CD14-positive monocyte (primary cell): ENCODE measurements at regions not wholly inside any gene's neighbourhood (a gene's known extent, or its start where the extent isn't known, plus 50 kb on each side); places are given as distances from the start of the nearest gene placed in this dataset.

Experiments used
- DNase-seq, 3 donors: peaks; one replicate each; pipeline ENCODE4 v3.0.0-alpha.2; 2011 to 2022
- H2AFZ ChIP-seq: 2 replicates; pipeline ENCODE4 v1.6.0; 2012; ENCODE audit warnings: mild to moderate bottlenecking, low read depth, low read length, inconsistent platforms; ENCODE audit not compliant: insufficient read depth, poor library complexity, severe bottlenecking
- H3K27ac ChIP-seq, 2 donors: 1 replicate in 1 of 2; 2 replicates in 1 of 2; pipeline ENCODE4 v1.5.1; 2012 to 2013; ENCODE audit warnings: low read length in 2 of 2, control low read depth in 1 of 2, inconsistent platforms in 1 of 2, low read depth in 1 of 2, mild to moderate bottlenecking in 1 of 2
- H3K27me3 ChIP-seq, 2 donors: one replicate each; pipeline versions ENCODE4 v1.6.0 to v1.6.1; 2011 to 2013; ENCODE audit warnings: low read length in 2 of 2; ENCODE audit not compliant: control insufficient read depth in 2 of 2, insufficient read depth in 2 of 2
- H3K36me3 ChIP-seq, 2 donors: replicated peaks in 1 of 2; 1 replicate in 1 of 2; 2 replicates in 1 of 2; pipeline versions ENCODE4 v1.5.1 to v1.6.1; 2012 to 2013; ENCODE audit warnings: low read length in 2 of 2, control low read depth in 1 of 2, inconsistent platforms in 1 of 2, mild to moderate bottlenecking in 1 of 2; ENCODE audit not compliant: insufficient read depth in 2 of 2, control insufficient read depth in 1 of 2
- H3K4me1 ChIP-seq, 2 donors: 1 replicate in 1 of 2; 2 replicates in 1 of 2; pipeline versions ENCODE4 v1.5.1 to v1.6.1; 2012 to 2013; ENCODE audit warnings: low read length in 2 of 2, control low read depth in 1 of 2, inconsistent platforms in 1 of 2, mild to moderate bottlenecking in 1 of 2, moderate library complexity in 1 of 2; ENCODE audit not compliant: insufficient read depth in 2 of 2, control insufficient read depth in 1 of 2
- H3K4me2 ChIP-seq: replicated peaks from 2 replicates; pipeline ENCODE3; 2012; ENCODE audit warnings: low read length, moderate library complexity, mild to moderate bottlenecking; ENCODE audit not compliant: poor library complexity, severe bottlenecking; ENCODE audit errors: extremely low read depth
- H3K4me3 ChIP-seq, 3 experiments: fragments of 200-600 bp in 1 of 3; sonication (generic) in 1 of 3; replicated peaks in 1 of 3; 1 replicate in 2 of 3; 2 replicates in 1 of 3; pipeline ENCODE4 v1.5.1; 2011 to 2013; ENCODE audit warnings: low read length in 3 of 3, mild to moderate bottlenecking in 3 of 3, control low read depth in 2 of 3, low read depth in 2 of 3, inconsistent platforms in 1 of 3, moderate library complexity in 1 of 3
- H3K79me2 ChIP-seq: 2 replicates; pipeline ENCODE4 v1.6.0; 2012; ENCODE audit warnings: mild to moderate bottlenecking, control low read depth, inconsistent platforms, low read length, moderate library complexity; ENCODE audit not compliant: insufficient read depth
- H3K9ac ChIP-seq: 2 replicates; pipeline ENCODE4 v1.6.0; 2017; ENCODE audit warnings: low read length, mild to moderate bottlenecking; ENCODE audit not compliant: insufficient read depth, poor library complexity, severe bottlenecking
- H3K9me3 ChIP-seq, 2 donors: replicated peaks in 1 of 2; 1 replicate in 1 of 2; 2 replicates in 1 of 2; pipeline versions ENCODE4 v1.5.1 to v1.6.1; 2012 to 2013; ENCODE audit warnings: low read length in 2 of 2, control low read depth in 1 of 2; ENCODE audit not compliant: control insufficient read depth in 1 of 2, insufficient read depth in 1 of 2
- H4K20me1 ChIP-seq: 2 replicates; pipeline ENCODE4 v1.6.0; 2012; ENCODE audit warnings: mild to moderate bottlenecking, low read length, control low read depth, moderate library complexity; ENCODE audit not compliant: insufficient read depth
- H3K27ac Mint-ChIP-seq, 7 donors: one replicate each; pipeline ENCODE4 v1.8.0; 2020; ENCODE audit warnings: mild to moderate bottlenecking in 7 of 7, mixed read lengths in 7 of 7, moderate library complexity in 6 of 7, inconsistent platforms in 2 of 7
- H3K27me3 Mint-ChIP-seq, 3 donors: one replicate each; pipeline ENCODE4 v1.8.0; 2021 to 2022; ENCODE audit warnings: low read depth in 3 of 3, mild to moderate bottlenecking in 3 of 3, mixed read lengths in 3 of 3, moderate library complexity in 3 of 3, inconsistent platforms in 1 of 3
- H3K36me3 Mint-ChIP-seq, 2 donors: one replicate each; pipeline ENCODE4 v1.8.0; 2020; ENCODE audit warnings: mixed read lengths in 2 of 2, inconsistent platforms in 1 of 2, mild to moderate bottlenecking in 1 of 2
- H3K4me1 Mint-ChIP-seq: one replicate; pipeline ENCODE4 v1.8.0; 2020; ENCODE audit warnings: mild to moderate bottlenecking, mixed read lengths
- H3K4me3 Mint-ChIP-seq, 2 donors: one replicate each; pipeline ENCODE4 v1.8.0; 2020; ENCODE audit warnings: mild to moderate bottlenecking in 2 of 2, mixed read lengths in 2 of 2, moderate library complexity in 1 of 2
- H3K9me3 Mint-ChIP-seq, 7 donors: one replicate each; pipeline ENCODE4 v1.8.0; 2020 to 2022; ENCODE audit warnings: mixed read lengths in 7 of 7, mild to moderate bottlenecking in 6 of 7, moderate library complexity in 6 of 7, inconsistent platforms in 2 of 7
- CTCF ChIP-seq: fragments of 200-600 bp; IDR thresholded peaks from one replicate; pipeline ENCODE4 v1.8.0; 2022; ENCODE audit warnings: antibody characterized with exemption, mild to moderate bottlenecking
- WGBS: methylation state at CpG from one replicate; pipeline ENCODE4 v1.1.5; 2013; ENCODE audit warnings: missing lambda C conversion rate; ENCODE audit not compliant: insufficient coverage; 5-methylcytosine and 5-hydroxymethylcytosine counted together
- intact Hi-C, 2 donors: fragments of 100-400 bp; cut with micrococcal nuclease; formaldehyde crosslinking; loops; one replicate each; pipeline versions ENCODE4 v1.15.0 to v1.15.1; 2023

DNA sequence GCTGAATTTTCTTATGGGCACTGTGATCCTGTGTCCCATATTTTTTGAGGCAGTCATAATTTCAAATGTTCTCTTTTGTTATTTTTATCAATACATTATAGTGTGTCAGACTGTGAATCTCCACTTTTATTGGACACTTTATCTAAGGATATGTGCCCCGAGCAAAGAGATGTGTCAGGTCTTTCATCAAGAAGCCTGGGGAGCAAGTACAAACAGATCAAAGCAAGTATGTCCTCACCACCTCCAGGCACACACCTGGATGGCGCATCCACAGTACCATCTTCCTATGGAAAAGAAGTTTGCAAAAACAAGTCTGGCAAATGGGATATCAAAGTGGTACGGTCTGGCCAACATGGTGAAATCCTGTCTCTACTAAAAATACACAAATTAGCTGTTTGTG, 81.0 kb upstream of the ZNF236 start:
- H3K9ac ChIP-seq, result no peak overlapping the region
- H3K36me3 ChIP-seq, result no peaks in the 10 kb centered on the region
- H3K4me1 ChIP-seq, result peaks cover 9 to 10% of the 10 kb centered on the region in 2 donors
- Mint-ChIP-seq H3K9me3 (peaks cover 0 to 14% (median 9%) of the 10 kb centered on the region in 7 donors), H3K36me3 (no peaks in the 10 kb centered on the region), H3K27me3 (peaks cover 8 to 12% (median 11%) of the 10 kb centered on the region in 3 donors), H3K4me3 (no peak overlapping the region), H3K4me1 (peaks cover 13% of the 10 kb centered on the region), H3K27ac (peak overlapping the region in 1 of 7 donors; percentile 36)
- H3K9me3 ChIP-seq, result peaks cover 0 to 4% of the 10 kb centered on the region in 2 donors
- no peaks in the 10 kb centered on the region for H3K27me3 ChIP-seq
- DNase-seq, result no peak
- no peak for TF ChIP-seq CTCF
- H2AFZ ChIP-seq, result no peak overlapping the region
- H3K4me3 ChIP-seq, result no peak overlapping the region
- no peak overlapping the region for H3K27ac ChIP-seq
- intact Hi-C loops, result no loop called here
- H4K20me1 ChIP-seq, result no peaks in the 10 kb centered on the region
- no peak overlapping the region for H3K4me2 ChIP-seq
- no CpG with 5 or more reads among the region's 3 CpGs for WGBS
- H3K79me2 ChIP-seq, result no peaks in the 10 kb centered on the region

GRCh38 chr18:76736309-76736708, 86.0 kb upstream of the ZNF236 start:
- WGBS, result 98% methylated on average over 17 of the region's 18 CpGs
- no peak overlapping the region for H3K4me2 ChIP-seq
- H3K27ac ChIP-seq, result no peak overlapping the region
- no peak overlapping the region for H3K9ac ChIP-seq
- no peak overlapping the region for H3K4me3 ChIP-seq
- Mint-ChIP-seq H3K27ac (no peak overlapping the region), H3K27me3 (peaks cover 0 to 8% (median 8%) of the 10 kb centered on the region in 3 donors), H3K36me3 (no peaks in the 10 kb centered on the region), H3K9me3 (peaks cover 0 to 17% (median 6%) of the 10 kb centered on the region in 7 donors), H3K4me3 (no peak overlapping the region), H3K4me1 (peaks cover 17% of the 10 kb centered on the region)
- no peaks in the 10 kb centered on the region for H3K27me3 ChIP-seq
- TF ChIP-seq CTCF, result no peak
- no peaks in the 10 kb centered on the region for H3K36me3 ChIP-seq
- no peaks in the 10 kb centered on the region for H4K20me1 ChIP-seq
- H3K79me2 ChIP-seq, result no peaks in the 10 kb centered on the region
- no peak overlapping the region for H2AFZ ChIP-seq
- DNase-seq, result no peak
- H3K4me1 ChIP-seq, result peaks cover 9 to 10% of the 10 kb centered on the region in 2 donors
- no peaks in the 10 kb centered on the region for H3K9me3 ChIP-seq
- intact Hi-C loops, result no loop called here
